Loucy (cell line): ENCODE measurements at regions not wholly inside any gene's neighbourhood (a gene's known extent, or its start where the extent isn't known, plus 50 kb on each side); places are given as distances from the start of the nearest gene placed in this dataset.

ENCODE experiments used
- H2AFZ ChIP-seq: fragments of 200-600 bp; sonication (generic); 2 replicates; pipeline ENCODE4 v1.6.0; 2016; ENCODE audit warnings: antibody characterized with exemption, mild to moderate bottlenecking, low read length, moderate library complexity
- H3F3A ChIP-seq: fragments of 200-600 bp; 2 replicates; pipeline ENCODE4 v1.6.0; 2016; ENCODE audit warnings: antibody characterized with exemption, low read depth, mild to moderate bottlenecking
- H3K27me3 ChIP-seq: fragments of 200-600 bp; sonication (generic); 2 replicates; pipeline ENCODE4 v1.6.1; 2014; ENCODE audit warnings: low read length, mild to moderate bottlenecking; ENCODE audit not compliant: insufficient read depth, poor library complexity, severe bottlenecking
- H3K36me3 ChIP-seq: fragments of 200-600 bp; sonication (generic); 2 replicates; pipeline ENCODE4 v1.6.1; 2016; ENCODE audit warnings: low read length; ENCODE audit not compliant: insufficient read depth
- H3K4me1 ChIP-seq: fragments of 200-600 bp; sonication (generic); 2 replicates; pipeline ENCODE4 v1.5.1; 2014; ENCODE audit warnings: low read length, mild to moderate bottlenecking; ENCODE audit not compliant: insufficient read depth, poor library complexity, severe bottlenecking
- H3K4me2 ChIP-seq: fragments of 200-600 bp; sonication (generic); 2 replicates; pipeline ENCODE4 v1.6.0; 2014; ENCODE audit warnings: antibody characterized with exemption, low read length, low read depth, mild to moderate bottlenecking; ENCODE audit not compliant: poor library complexity, severe bottlenecking
- H3K4me3 ChIP-seq: fragments of 200-600 bp; sonication (generic); 2 replicates; pipeline ENCODE4 v1.5.1; 2014; ENCODE audit warnings: low read length, mild to moderate bottlenecking, mixed read lengths; ENCODE audit not compliant: poor library complexity, severe bottlenecking
- H3K79me2 ChIP-seq: fragments of 200-600 bp; sonication (generic); 2 replicates; pipeline ENCODE4 v1.6.1; 2014; ENCODE audit warnings: low read length; ENCODE audit not compliant: insufficient read depth
- H3K9ac ChIP-seq: fragments of 200-600 bp; sonication (generic); 2 replicates; pipeline ENCODE4 v1.6.0; 2014; ENCODE audit warnings: mild to moderate bottlenecking, low read depth, low read length, moderate library complexity; ENCODE audit not compliant: poor library complexity, severe bottlenecking
- H3K9me2 ChIP-seq: fragments of 200-600 bp; sonication (generic); replicated peaks from 2 replicates; pipeline ENCODE4 v1.6.1; 2016; ENCODE audit warnings: low read depth, low read length, mixed read lengths
- H3K9me3 ChIP-seq: fragments of 200-600 bp; sonication (generic); 2 replicates; pipeline ENCODE4 v1.6.1; 2014; ENCODE audit warnings: mild to moderate bottlenecking, antibody characterized with exemption, low read length, low read depth; ENCODE audit not compliant: insufficient read depth
- H4K20me1 ChIP-seq: fragments of 200-600 bp; sonication (generic); 2 replicates; pipeline ENCODE4 v1.6.0; 2014; ENCODE audit warnings: antibody characterized with exemption, low read length, mild to moderate bottlenecking; ENCODE audit not compliant: insufficient read depth, poor library complexity, severe bottlenecking
- EZH2phosphoT487 ChIP-seq: fragments of 200-600 bp; IDR thresholded peaks from 2 replicates; pipeline ENCODE4 v1.6.1; 2018; ENCODE audit warnings: antibody characterized with exemption, mild to moderate bottlenecking, moderate library complexity, borderline replicate concordance
- TF ChIP-seq, protein P1 (sequence below): fragments of 200-600 bp; sonication (generic); conservative IDR thresholded peaks from 2 replicates; pipeline ENCODE4 v1.5.1; 2014; ENCODE audit warnings: mild to moderate bottlenecking, antibody characterized with exemption, low read length

DNA sequence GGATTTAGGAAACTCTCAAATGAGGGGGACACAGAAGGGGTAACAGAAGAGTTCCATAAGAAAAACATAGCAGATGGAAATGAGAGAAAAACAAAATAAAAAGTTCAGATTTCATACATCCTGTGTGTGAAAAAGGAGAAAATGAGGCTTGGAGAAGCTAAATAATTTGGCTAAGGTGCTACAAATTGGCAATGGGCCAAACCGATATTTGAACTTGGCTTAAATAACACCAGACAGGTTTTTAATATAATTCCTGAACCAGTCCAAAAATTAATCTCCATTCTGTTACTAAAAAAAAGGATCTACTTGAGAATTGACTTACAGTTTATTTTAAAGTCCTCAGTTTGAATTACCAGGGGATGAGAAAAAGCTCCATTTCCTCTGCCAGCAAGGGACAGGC is 342.9 kb upstream of the DPH6 start:
- Histone ChIP-seq H3K9me2 (no peaks in the 10 kb centered on the region), H4K20me1 (no peaks in the 10 kb centered on the region), H3K4me3 (no peak overlapping the region), H3K9me3 (no peaks in the 10 kb centered on the region), H2AFZ (no peak overlapping the region), H3K9ac (no peak overlapping the region), H3K27me3 (no peaks in the 10 kb centered on the region), H3K79me2 (no peaks in the 10 kb centered on the region), H3K36me3 (no peaks in the 10 kb centered on the region), H3K4me2 (no peak overlapping the region), H3F3A (no peaks in the 10 kb centered on the region), H3K4me1 (no peaks in the 10 kb centered on the region)
- TF ChIP-seq, protein P1, sequence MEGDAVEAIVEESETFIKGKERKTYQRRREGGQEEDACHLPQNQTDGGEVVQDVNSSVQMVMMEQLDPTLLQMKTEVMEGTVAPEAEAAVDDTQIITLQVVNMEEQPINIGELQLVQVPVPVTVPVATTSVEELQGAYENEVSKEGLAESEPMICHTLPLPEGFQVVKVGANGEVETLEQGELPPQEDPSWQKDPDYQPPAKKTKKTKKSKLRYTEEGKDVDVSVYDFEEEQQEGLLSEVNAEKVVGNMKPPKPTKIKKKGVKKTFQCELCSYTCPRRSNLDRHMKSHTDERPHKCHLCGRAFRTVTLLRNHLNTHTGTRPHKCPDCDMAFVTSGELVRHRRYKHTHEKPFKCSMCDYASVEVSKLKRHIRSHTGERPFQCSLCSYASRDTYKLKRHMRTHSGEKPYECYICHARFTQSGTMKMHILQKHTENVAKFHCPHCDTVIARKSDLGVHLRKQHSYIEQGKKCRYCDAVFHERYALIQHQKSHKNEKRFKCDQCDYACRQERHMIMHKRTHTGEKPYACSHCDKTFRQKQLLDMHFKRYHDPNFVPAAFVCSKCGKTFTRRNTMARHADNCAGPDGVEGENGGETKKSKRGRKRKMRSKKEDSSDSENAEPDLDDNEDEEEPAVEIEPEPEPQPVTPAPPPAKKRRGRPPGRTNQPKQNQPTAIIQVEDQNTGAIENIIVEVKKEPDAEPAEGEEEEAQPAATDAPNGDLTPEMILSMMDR, result no peak
- no peak for TF ChIP-seq EZH2phosphoT487

DNA sequence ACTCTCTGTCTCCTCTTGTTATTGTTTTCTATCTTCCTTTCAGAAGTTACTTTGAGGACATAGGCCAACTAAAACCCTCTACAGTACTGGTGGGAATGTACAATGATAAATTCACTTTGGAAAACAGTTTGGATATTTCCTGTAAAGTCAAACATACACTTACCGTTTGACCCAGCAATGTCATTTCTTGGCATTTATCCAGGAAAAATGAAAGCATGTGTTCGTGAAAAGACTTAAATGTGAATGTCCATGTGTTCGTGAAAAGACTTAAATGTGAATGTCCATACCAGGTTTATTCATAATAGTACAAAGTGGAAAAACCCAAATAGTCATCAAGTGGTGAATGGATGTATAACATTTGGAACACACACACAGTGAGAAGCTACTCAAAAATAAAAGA is 361.5 kb upstream of the DPH6 start:
- no peak for TF ChIP-seq EZH2phosphoT487
- TF ChIP-seq, protein P1, result no peak
- H3K4me1 ChIP-seq, result no peaks in the 10 kb centered on the region
- no peaks in the 10 kb centered on the region for H4K20me1 ChIP-seq

DNA sequence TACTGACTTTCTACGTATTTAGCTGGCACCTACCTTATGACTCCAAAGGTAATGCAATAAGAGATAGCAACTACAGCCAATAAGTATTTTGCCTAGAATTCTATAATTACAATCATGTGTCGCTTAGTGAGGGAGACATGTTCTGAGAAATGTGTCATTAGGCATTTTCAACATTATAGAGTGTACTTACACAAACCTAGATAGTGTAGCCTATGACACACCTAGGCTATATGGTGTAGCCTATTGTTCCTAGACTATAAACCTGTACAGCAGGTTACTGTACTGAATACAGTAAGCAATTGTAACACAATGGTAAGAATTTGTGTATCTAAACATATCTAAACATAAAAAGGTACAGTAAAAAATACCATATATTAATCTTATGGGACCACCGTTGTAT is 363.4 kb upstream of the DPH6 start:
- Histone ChIP-seq H3K9ac (no peak overlapping the region), H3K27me3 (no peaks in the 10 kb centered on the region), H3K79me2 (no peaks in the 10 kb centered on the region), H3K9me2 (no peaks in the 10 kb centered on the region), H3F3A (no peaks in the 10 kb centered on the region), H2AFZ (no peak overlapping the region), H3K4me2 (no peak overlapping the region), H3K9me3 (no peaks in the 10 kb centered on the region), H3K4me1 (no peaks in the 10 kb centered on the region), H4K20me1 (no peaks in the 10 kb centered on the region), H3K36me3 (no peaks in the 10 kb centered on the region), H3K4me3 (no peak overlapping the region)
- no peak for TF ChIP-seq EZH2phosphoT487
- TF ChIP-seq, protein P1, result no peak

More for the DNA sequence above, 361.5 kb upstream of the DPH6 start:
- Histone ChIP-seq H3K36me3 (no peaks in the 10 kb centered on the region), H3K4me2 (no peak overlapping the region), H2AFZ (no peak overlapping the region), H3F3A (no peaks in the 10 kb centered on the region), H3K9ac (no peak overlapping the region), H3K79me2 (no peaks in the 10 kb centered on the region), H3K4me3 (no peak overlapping the region), H3K9me3 (no peaks in the 10 kb centered on the region), H3K9me2 (no peaks in the 10 kb centered on the region), H3K27me3 (no peaks in the 10 kb centered on the region)
